NCI-H1436 treated with DMSO at 0.1 percent for 48 hours (cell line): ENCODE measurements at regions not wholly inside any gene's neighbourhood (a gene's known extent, or its start where the extent isn't known, plus 50 kb on each side); places are given as distances from the start of the nearest gene placed in this dataset.
"Not testable (repeated sequence)": the region's sequence is repeated elsewhere in the genome, so short reads cannot be mapped to it uniquely, and the experiment has no call there.

Experiments
- DNase-seq: peaks from one replicate; lab custom pipeline; 2025; lab: John Stamatoyannopoulos, UW

GRCh38 chr15:84360902-84361301 is 125.3 kb downstream of the GOLGA6L4 start:
- not testable (repeated sequence) for DNase-seq

- DNase-seq = not testable (repeated sequence)
These were observed 148.8 kb downstream of the GOLGA6L4 start for GRCh38 chr15:84384421-84384820.

GRCh38 chr15:84387086-84387485 is 151.5 kb downstream of the GOLGA6L4 start:
- DNase-seq = no peak

GRCh38 chr15:84388201-84388600 is 152.6 kb downstream of the GOLGA6L4 start:
- DNase-seq = not testable (repeated sequence)

GRCh38 chr15:84388638-84389037 is 153.1 kb downstream of the GOLGA6L4 start:
- DNase-seq = not testable (repeated sequence)

GRCh38 chr15:84390324-84390723 is 154.8 kb downstream of the GOLGA6L4 start:
- DNase-seq = not testable (repeated sequence)

GRCh38 chr15:84391191-84391590 is 155.6 kb downstream of the GOLGA6L4 start:
- no peak for DNase-seq

- not testable (repeated sequence) for DNase-seq
These were observed 156.4 kb downstream of the GOLGA6L4 start for GRCh38 chr15:84392020-84392419.

- DNase-seq = peak; percentile 36
These were observed 157.9 kb downstream of the GOLGA6L4 start for GRCh38 chr15:84393386-84393936.

- DNase-seq = not testable (repeated sequence)
These were observed 158.4 kb downstream of the GOLGA6L4 start for GRCh38 chr15:84393966-84394365.

GRCh38 chr15:84395384-84395783 is 159.8 kb downstream of the GOLGA6L4 start:
- DNase-seq = not testable (repeated sequence)

- DNase-seq = not testable (repeated sequence)
These were observed 160.3 kb downstream of the GOLGA6L4 start for GRCh38 chr15:84395881-84396280.

- not testable (repeated sequence) for DNase-seq
These were observed 161.5 kb downstream of the GOLGA6L4 start for GRCh38 chr15:84397066-84397465.

GRCh38 chr15:84398087-84398486 is 162.5 kb downstream of the GOLGA6L4 start:
- not testable (repeated sequence) for DNase-seq

GRCh38 chr15:84398763-84399701 is 163.5 kb downstream of the GOLGA6L4 start:
- DNase-seq = no peak

- DNase-seq = no peak
These were observed 164.6 kb downstream of the GOLGA6L4 start for GRCh38 chr15:84400017-84400740.

- no peak for DNase-seq
These were observed 165.2 kb downstream of the GOLGA6L4 start for GRCh38 chr15:84400820-84401219.

- DNase-seq = not testable (repeated sequence)
These were observed 165.9 kb downstream of the GOLGA6L4 start for GRCh38 chr15:84401461-84401860.

- not testable (repeated sequence) for DNase-seq
These were observed 166.6 kb downstream of the GOLGA6L4 start for GRCh38 chr15:84401891-84402840.

- no peak for DNase-seq
These were observed 167.5 kb downstream of the GOLGA6L4 start for GRCh38 chr15:84402856-84403608.
